ENCODE measurements at regions not wholly inside any gene's neighbourhood (a gene's known extent, or its start where the extent isn't known, plus 50 kb on each side); places are given as distances from the start of the nearest gene placed in this dataset.

GRCh38 chr20:4341804-4342485 is 92.9 kb upstream of the ADRA1D start:
- TF ChIP-seq PAX5 (IDR thresholded peaks at IDR 0.05; ENCODE audit: insufficient read depth, low read length, severe bottlenecking) (no peak), POLR2A (IDR thresholded peaks at IDR 0.05; ENCODE audit: low read depth, low read length) (no peak), TAF1 (IDR thresholded peaks at IDR 0.05; ENCODE audit: low read depth, low read length) (no peak), POLR2AphosphoS5 (IDR thresholded peaks at IDR 0.05; ENCODE audit: low read depth, low read length) (no peak), POU2F2 (IDR thresholded peaks at IDR 0.05; ENCODE audit: low read depth, low read length) (no peak), SPI1 (IDR thresholded peaks at IDR 0.05; ENCODE audit: low read depth, low read length) (no peak)
- DNase-seq (ENCODE audit: insufficient read length, low spot score) (no peak), FAIRE-seq (no peak)

GRCh38 chr20:4335722-4336121 is 86.6 kb upstream of the ADRA1D start:
- no peak for FAIRE-seq
- DNase-seq (ENCODE audit: insufficient read length, low spot score), result no peak
- TF ChIP-seq POLR2A (IDR thresholded peaks at IDR 0.05; ENCODE audit: low read depth, low read length) (no peak), SPI1 (IDR thresholded peaks at IDR 0.05; ENCODE audit: low read depth, low read length) (no peak), TAF1 (IDR thresholded peaks at IDR 0.05; ENCODE audit: low read depth, low read length) (no peak), POU2F2 (IDR thresholded peaks at IDR 0.05; ENCODE audit: low read depth, low read length) (no peak), POLR2AphosphoS5 (IDR thresholded peaks at IDR 0.05; ENCODE audit: low read depth, low read length) (no peak), PAX5 (IDR thresholded peaks at IDR 0.05; ENCODE audit: insufficient read depth, low read length, severe bottlenecking) (no peak)

- DNase-seq (ENCODE audit: insufficient read length, low spot score) (no peak), FAIRE-seq (no peak)
- no peak for TF ChIP-seq POLR2A (IDR thresholded peaks at IDR 0.05; ENCODE audit: low read depth, low read length)
- TF ChIP-seq POU2F2 (IDR thresholded peaks at IDR 0.05; ENCODE audit: low read depth, low read length), result no peak
- no peak for TF ChIP-seq TAF1 (IDR thresholded peaks at IDR 0.05; ENCODE audit: low read depth, low read length)
- TF ChIP-seq PAX5 (IDR thresholded peaks at IDR 0.05; ENCODE audit: insufficient read depth, low read length, severe bottlenecking), result no peak
- no peak for TF ChIP-seq SPI1 (IDR thresholded peaks at IDR 0.05; ENCODE audit: low read depth, low read length)
- no peak for TF ChIP-seq POLR2AphosphoS5 (IDR thresholded peaks at IDR 0.05; ENCODE audit: low read depth, low read length)
These were observed 83.2 kb upstream of the ADRA1D start for GRCh38 chr20:4332121-4332860.

- DNase-seq (ENCODE audit: insufficient read length, low spot score) (no peak), FAIRE-seq (no peak)
- TF ChIP-seq PAX5 (IDR thresholded peaks at IDR 0.05; ENCODE audit: insufficient read depth, low read length, severe bottlenecking) (no peak), POU2F2 (IDR thresholded peaks at IDR 0.05; ENCODE audit: low read depth, low read length) (no peak), POLR2A (IDR thresholded peaks at IDR 0.05; ENCODE audit: low read depth, low read length) (no peak), POLR2AphosphoS5 (IDR thresholded peaks at IDR 0.05; ENCODE audit: low read depth, low read length) (no peak), TAF1 (IDR thresholded peaks at IDR 0.05; ENCODE audit: low read depth, low read length) (no peak), SPI1 (IDR thresholded peaks at IDR 0.05; ENCODE audit: low read depth, low read length) (no peak)
These were observed 80.9 kb upstream of the ADRA1D start for GRCh38 chr20:4330011-4330410.

- DNase-seq (ENCODE audit: insufficient read length, low spot score) (no peak), FAIRE-seq (no peak)
- TF ChIP-seq SPI1 (IDR thresholded peaks at IDR 0.05; ENCODE audit: low read depth, low read length) (no peak), TAF1 (IDR thresholded peaks at IDR 0.05; ENCODE audit: low read depth, low read length) (no peak), POLR2A (IDR thresholded peaks at IDR 0.05; ENCODE audit: low read depth, low read length) (no peak), POLR2AphosphoS5 (IDR thresholded peaks at IDR 0.05; ENCODE audit: low read depth, low read length) (no peak), PAX5 (IDR thresholded peaks at IDR 0.05; ENCODE audit: insufficient read depth, low read length, severe bottlenecking) (no peak), POU2F2 (IDR thresholded peaks at IDR 0.05; ENCODE audit: low read depth, low read length) (no peak)
These were observed 80.1 kb upstream of the ADRA1D start for GRCh38 chr20:4329232-4329631.

- TF ChIP-seq POU2F2 (IDR thresholded peaks at IDR 0.05; ENCODE audit: low read depth, low read length) (no peak), POLR2A (IDR thresholded peaks at IDR 0.05; ENCODE audit: low read depth, low read length) (no peak), POLR2AphosphoS5 (IDR thresholded peaks at IDR 0.05; ENCODE audit: low read depth, low read length) (no peak), TAF1 (IDR thresholded peaks at IDR 0.05; ENCODE audit: low read depth, low read length) (no peak), SPI1 (IDR thresholded peaks at IDR 0.05; ENCODE audit: low read depth, low read length) (no peak), PAX5 (IDR thresholded peaks at IDR 0.05; ENCODE audit: insufficient read depth, low read length, severe bottlenecking) (no peak)
- FAIRE-seq (no peak), DNase-seq (ENCODE audit: insufficient read length, low spot score) (no peak)
These were observed 79.5 kb upstream of the ADRA1D start for GRCh38 chr20:4328541-4328940.

- FAIRE-seq (no peak), DNase-seq (ENCODE audit: insufficient read length, low spot score) (no peak)
- TF ChIP-seq TAF1 (IDR thresholded peaks at IDR 0.05; ENCODE audit: low read depth, low read length), result no peak
- TF ChIP-seq POU2F2 (IDR thresholded peaks at IDR 0.05; ENCODE audit: low read depth, low read length), result no peak
- TF ChIP-seq POLR2AphosphoS5 (IDR thresholded peaks at IDR 0.05; ENCODE audit: low read depth, low read length), result no peak
- no peak for TF ChIP-seq SPI1 (IDR thresholded peaks at IDR 0.05; ENCODE audit: low read depth, low read length)
- no peak for TF ChIP-seq PAX5 (IDR thresholded peaks at IDR 0.05; ENCODE audit: insufficient read depth, low read length, severe bottlenecking)
- no peak for TF ChIP-seq POLR2A (IDR thresholded peaks at IDR 0.05; ENCODE audit: low read depth, low read length)
These were observed 78.9 kb upstream of the ADRA1D start for GRCh38 chr20:4327956-4328355.

GRCh38 chr20:4326195-4327065 is 77.3 kb upstream of the ADRA1D start:
- FAIRE-seq, result no peak

More at GRCh38 chr20:4326195-4327065, 77.3 kb upstream of the ADRA1D start:
- TF ChIP-seq TAF1 (IDR thresholded peaks at IDR 0.05; ENCODE audit: low read depth, low read length), result no peak
- TF ChIP-seq POLR2AphosphoS5 (IDR thresholded peaks at IDR 0.05; ENCODE audit: low read depth, low read length), result no peak
- no peak for TF ChIP-seq POLR2A (IDR thresholded peaks at IDR 0.05; ENCODE audit: low read depth, low read length)
- no peak for TF ChIP-seq PAX5 (IDR thresholded peaks at IDR 0.05; ENCODE audit: insufficient read depth, low read length, severe bottlenecking)
- no peak for TF ChIP-seq POU2F2 (IDR thresholded peaks at IDR 0.05; ENCODE audit: low read depth, low read length)
- no peak for TF ChIP-seq SPI1 (IDR thresholded peaks at IDR 0.05; ENCODE audit: low read depth, low read length)
- DNase-seq (ENCODE audit: insufficient read length, low spot score), result no peak
